Daoy (cell line): ENCODE measurements at regions not wholly inside any gene's neighbourhood (a gene's known extent, or its start where the extent isn't known, plus 50 kb on each side); places are given as distances from the start of the nearest gene placed in this dataset.
"Not testable (repeated sequence)": the region's sequence is repeated elsewhere in the genome, so short reads cannot be mapped to it uniquely, and the experiment has no call there.

Experiments used
- DNase-seq: peaks from one replicate; pipeline ENCODE4 v3.0.0-alpha.2; 2015; ENCODE audit warnings: low read depth

GRCh38 chr12:87094356-87094755 lies 838.2 kb upstream of the MGAT4C start:
- DNase-seq = no peak

- DNase-seq = no peak
Observed at GRCh38 chr12:87092421-87092820, 836.2 kb upstream of the MGAT4C start.

- peak; percentile 42 for DNase-seq
Observed at GRCh38 chr12:87086118-87086891, 830.1 kb upstream of the MGAT4C start.

GRCh38 chr12:87085286-87085685 lies 829.1 kb upstream of the MGAT4C start:
- no peak for DNase-seq

GRCh38 chr12:87082756-87083155 lies 826.6 kb upstream of the MGAT4C start:
- no peak for DNase-seq

- peak; percentile 2 for DNase-seq
Observed at GRCh38 chr12:87074781-87075180, 818.6 kb upstream of the MGAT4C start.

- DNase-seq = no peak
Observed at GRCh38 chr12:87066326-87066725, 810.1 kb upstream of the MGAT4C start.

- DNase-seq = no peak
Observed at GRCh38 chr12:87059231-87059630, 803.0 kb upstream of the MGAT4C start.

- DNase-seq = no peak
Observed at GRCh38 chr12:87054226-87054625, 798.0 kb upstream of the MGAT4C start.

GRCh38 chr12:87051621-87052020 lies 795.4 kb upstream of the MGAT4C start:
- no peak for DNase-seq

GRCh38 chr12:87047691-87048090 lies 791.5 kb upstream of the MGAT4C start:
- no peak for DNase-seq

- no peak for DNase-seq
Observed at GRCh38 chr12:87039536-87039935, 783.3 kb upstream of the MGAT4C start.

- DNase-seq = no peak
Observed at GRCh38 chr12:87038098-87038497, 781.9 kb upstream of the MGAT4C start.

- DNase-seq = no peak
Observed at GRCh38 chr12:87025976-87026375, 769.8 kb upstream of the MGAT4C start.

- no peak for DNase-seq
Observed at GRCh38 chr12:87021400-87021799, 765.2 kb upstream of the MGAT4C start.

- DNase-seq = peak; percentile 2
Observed at GRCh38 chr12:87020071-87020470, 763.9 kb upstream of the MGAT4C start.

GRCh38 chr12:87015352-87015751 lies 759.2 kb upstream of the MGAT4C start:
- no peak for DNase-seq

- DNase-seq = no peak
Observed at GRCh38 chr12:87008785-87009384, 752.7 kb upstream of the MGAT4C start.

GRCh38 chr12:87001102-87001501 lies 744.9 kb upstream of the MGAT4C start:
- no peak for DNase-seq

GRCh38 chr12:86985298-86985697 lies 729.1 kb upstream of the MGAT4C start:
- DNase-seq = no peak

- not testable (repeated sequence) for DNase-seq
Observed at GRCh38 chr12:86970595-86970994, 714.4 kb upstream of the MGAT4C start.

GRCh38 chr12:86959766-86960458 lies 703.7 kb upstream of the MGAT4C start:
- DNase-seq = no peak

GRCh38 chr12:86950444-86950843 lies 694.3 kb upstream of the MGAT4C start:
- no peak for DNase-seq
